ENCODE measurements at regions not wholly inside any gene's neighbourhood (a gene's known extent, or its start where the extent isn't known, plus 50 kb on each side); places are given as distances from the start of the nearest gene placed in this dataset.

DNA sequence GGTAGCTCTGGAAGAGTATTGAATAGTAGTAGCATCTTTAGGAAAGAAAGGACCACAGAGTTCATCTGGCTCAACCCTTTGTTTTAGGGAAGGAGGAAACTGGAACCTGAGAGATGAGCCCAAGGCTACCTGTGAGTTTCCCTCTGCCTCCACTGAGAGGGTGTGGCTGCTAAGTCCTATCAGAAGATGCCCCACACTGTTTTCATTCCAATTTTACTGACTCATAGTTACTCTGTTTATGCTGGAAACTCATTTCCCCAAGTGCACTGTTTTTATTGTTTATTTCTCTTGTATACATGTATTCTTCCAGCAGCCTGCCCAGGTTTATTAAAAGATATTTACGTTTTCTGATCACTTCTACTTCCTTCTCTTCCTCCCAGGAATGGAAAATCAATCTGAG, 127.4 kb upstream of the ARHGAP5 start:
- TF ChIP-seq, protein P1, sequence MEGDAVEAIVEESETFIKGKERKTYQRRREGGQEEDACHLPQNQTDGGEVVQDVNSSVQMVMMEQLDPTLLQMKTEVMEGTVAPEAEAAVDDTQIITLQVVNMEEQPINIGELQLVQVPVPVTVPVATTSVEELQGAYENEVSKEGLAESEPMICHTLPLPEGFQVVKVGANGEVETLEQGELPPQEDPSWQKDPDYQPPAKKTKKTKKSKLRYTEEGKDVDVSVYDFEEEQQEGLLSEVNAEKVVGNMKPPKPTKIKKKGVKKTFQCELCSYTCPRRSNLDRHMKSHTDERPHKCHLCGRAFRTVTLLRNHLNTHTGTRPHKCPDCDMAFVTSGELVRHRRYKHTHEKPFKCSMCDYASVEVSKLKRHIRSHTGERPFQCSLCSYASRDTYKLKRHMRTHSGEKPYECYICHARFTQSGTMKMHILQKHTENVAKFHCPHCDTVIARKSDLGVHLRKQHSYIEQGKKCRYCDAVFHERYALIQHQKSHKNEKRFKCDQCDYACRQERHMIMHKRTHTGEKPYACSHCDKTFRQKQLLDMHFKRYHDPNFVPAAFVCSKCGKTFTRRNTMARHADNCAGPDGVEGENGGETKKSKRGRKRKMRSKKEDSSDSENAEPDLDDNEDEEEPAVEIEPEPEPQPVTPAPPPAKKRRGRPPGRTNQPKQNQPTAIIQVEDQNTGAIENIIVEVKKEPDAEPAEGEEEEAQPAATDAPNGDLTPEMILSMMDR (conservative IDR thresholded peaks at IDR 0.05; ENCODE audit: low read length), result no peak
- TF ChIP-seq EZH2phosphoT487 (IDR thresholded peaks at IDR 0.05; ENCODE audit: borderline replicate concordance), result no peak
